ENCODE measurements at regions not wholly inside any gene's neighbourhood (a gene's known extent, or its start where the extent isn't known, plus 50 kb on each side); places are given as distances from the start of the nearest gene placed in this dataset.

GRCh38 chr2:175476374-175476773 is 294.9 kb upstream of the ATP5MC3 start:
- TF ChIP-seq CTCF (IDR thresholded peaks at IDR 0.05; ENCODE audit: low read depth, low read length), result no peak
- H3K4me3 ChIP-seq (ENCODE audit: low read depth, low read length), result no peak overlapping the region

- no peak overlapping the region for H3K4me3 ChIP-seq (ENCODE audit: low read depth, low read length)
- TF ChIP-seq CTCF (IDR thresholded peaks at IDR 0.05; ENCODE audit: low read depth, low read length), result no peak
Observed at GRCh38 chr2:175475130-175475529, 293.6 kb upstream of the ATP5MC3 start.

DNA sequence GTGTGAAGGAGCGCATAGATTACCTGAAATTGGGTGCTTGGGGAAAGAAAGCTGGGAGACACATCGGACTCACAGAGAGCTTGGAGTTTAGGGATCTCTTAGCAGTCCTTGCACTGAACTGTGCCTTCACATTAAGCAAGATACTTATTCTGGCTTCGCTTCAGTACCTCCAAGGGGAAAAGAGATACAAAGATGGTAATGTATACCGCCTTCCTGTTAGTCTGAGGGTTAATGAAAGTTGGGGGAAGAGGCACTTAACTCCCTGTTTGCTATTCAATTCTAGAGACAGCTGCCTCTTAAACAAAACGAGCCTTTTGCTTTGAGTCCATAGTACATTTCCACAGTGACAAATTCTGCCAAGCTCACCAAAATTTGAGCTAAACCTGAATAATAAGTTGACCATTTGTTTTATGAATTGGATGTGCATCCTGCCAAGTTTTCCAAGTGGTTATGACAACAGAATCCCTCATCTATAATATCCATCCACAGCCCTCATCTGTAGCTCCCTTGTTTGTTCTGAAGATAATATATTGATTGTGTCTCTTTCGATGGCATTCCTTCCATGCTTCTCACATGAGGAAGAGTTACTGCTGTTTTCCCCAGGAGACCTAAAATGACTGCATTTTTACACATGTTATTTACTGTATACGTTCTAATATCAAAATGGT is 287.1 kb upstream of the ATP5MC3 start:
- TF ChIP-seq CTCF (IDR thresholded peaks at IDR 0.05; ENCODE audit: low read depth, low read length), result no peak
- no peak overlapping the region for H3K4me3 ChIP-seq (ENCODE audit: low read depth, low read length)

DNA sequence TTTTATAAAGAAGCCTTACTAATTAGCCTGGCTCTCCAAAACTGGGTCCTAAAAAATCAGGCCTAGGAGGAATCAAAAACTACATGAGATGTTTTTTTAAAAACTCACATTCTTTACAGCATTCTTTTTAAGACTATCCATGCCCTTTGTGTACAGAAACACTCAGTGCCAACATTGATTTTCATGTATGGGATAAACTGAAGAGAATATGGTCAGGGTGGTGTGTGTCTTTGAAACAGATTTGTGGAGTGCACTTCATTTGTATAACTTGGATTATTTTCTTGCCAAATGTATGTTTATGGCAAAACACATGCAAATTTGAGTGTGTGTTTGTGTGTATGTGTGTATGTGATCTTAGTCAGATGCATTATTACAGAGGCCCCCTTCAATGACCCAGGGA is 283.6 kb upstream of the ATP5MC3 start:
- TF ChIP-seq CTCF (IDR thresholded peaks at IDR 0.05; ENCODE audit: low read depth, low read length), result no peak
- H3K4me3 ChIP-seq (ENCODE audit: low read depth, low read length), result no peak overlapping the region

DNA sequence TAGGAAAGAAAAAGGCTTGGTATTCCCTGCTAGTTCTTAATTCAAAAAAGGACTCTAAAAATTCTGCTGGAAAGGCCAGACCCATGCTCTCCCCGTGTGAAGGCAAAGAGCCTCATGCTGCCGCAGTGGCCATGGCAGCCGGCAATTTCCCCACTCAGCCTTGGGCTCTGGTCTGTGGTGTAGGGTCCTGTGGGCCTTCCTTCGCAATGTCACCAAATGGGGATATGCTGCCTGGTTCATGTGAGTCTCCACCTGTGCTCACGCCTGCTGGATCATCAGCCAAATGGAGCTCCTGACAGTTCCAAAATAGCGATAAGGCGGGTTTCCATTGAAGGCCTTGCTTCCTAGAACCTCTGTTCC is 282.8 kb upstream of the ATP5MC3 start:
- TF ChIP-seq CTCF (IDR thresholded peaks at IDR 0.05; ENCODE audit: low read depth, low read length), result no peak
- H3K4me3 ChIP-seq (ENCODE audit: low read depth, low read length), result no peak overlapping the region

- TF ChIP-seq CTCF (IDR thresholded peaks at IDR 0.05; ENCODE audit: low read depth, low read length), result no peak
Observed at GRCh38 chr2:175463589-175464310, 282.2 kb upstream of the ATP5MC3 start.

DNA sequence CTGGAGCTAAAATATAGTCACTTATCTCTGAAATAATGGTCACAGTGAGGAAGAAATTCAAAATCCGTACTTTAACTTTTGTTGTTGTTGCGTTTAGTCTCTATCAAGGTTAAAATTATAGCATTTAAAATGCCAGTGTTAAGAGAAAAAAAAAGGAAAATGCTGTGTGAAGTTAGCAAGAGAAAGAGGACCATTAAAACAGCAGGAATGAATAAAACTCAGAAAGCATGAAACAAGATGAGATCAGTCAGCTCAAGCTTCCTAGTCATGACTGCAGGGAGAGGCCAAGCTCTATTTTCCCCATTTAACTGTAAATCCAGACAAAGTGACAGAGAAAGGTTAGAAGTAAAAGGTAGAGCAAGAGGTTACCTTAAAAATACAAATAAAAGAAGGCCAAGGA is 281.7 kb upstream of the ATP5MC3 start:
- no peak overlapping the region for H3K4me3 ChIP-seq (ENCODE audit: low read depth, low read length)
- no peak for TF ChIP-seq CTCF (IDR thresholded peaks at IDR 0.05; ENCODE audit: low read depth, low read length)

More at GRCh38 chr2:175463589-175464310, 282.2 kb upstream of the ATP5MC3 start:
- no peak overlapping the region for H3K4me3 ChIP-seq (ENCODE audit: low read depth, low read length)
